Cardiac fibroblast (primary cell): ENCODE measurements at regions not wholly inside any gene's neighbourhood (a gene's known extent, or its start where the extent isn't known, plus 50 kb on each side); places are given as distances from the start of the nearest gene placed in this dataset.
A peak's percentile ranks its signal among the peaks of the same experiment; 100 is the strongest.
"Not testable (repeated sequence)": the region's sequence is repeated elsewhere in the genome, so short reads cannot be mapped to it uniquely, and the experiment has no call there.

Experiments used
- DNase-seq, 2 donors: peaks; one replicate each; pipeline versions ENCODE4 v3.0.0 to v3.0.0-alpha.2; 2010; ENCODE audit warnings: low read depth in 2 of 2
- H3K4me3 ChIP-seq, 2 donors: replicated peaks in 1 of 2; 1 replicate in 1 of 2; 2 replicates in 1 of 2; pipeline ENCODE4 v1.5.1; 2011; ENCODE audit warnings: low read depth in 2 of 2, low read length in 2 of 2, mild to moderate bottlenecking in 2 of 2, moderate library complexity in 1 of 2
- CTCF ChIP-seq: IDR thresholded peaks from one replicate; pipeline ENCODE4 v1.5.1; 2011; ENCODE audit warnings: low read depth, mild to moderate bottlenecking, low read length, inconsistent platforms

- H3K4me3 ChIP-seq, result no peak overlapping the region
Measured at GRCh38 chr7:108659261-108659660, 89.6 kb downstream of the DNAJB9 start.

GRCh38 chr7:108659867-108660266 is 90.2 kb downstream of the DNAJB9 start:
- TF ChIP-seq CTCF, result no peak
- DNase-seq, result no peak
- H3K4me3 ChIP-seq, result no peak overlapping the region

More at GRCh38 chr7:108659261-108659660, 89.6 kb downstream of the DNAJB9 start:
- no peak for TF ChIP-seq CTCF
- no peak for DNase-seq

- peak; percentile 23 for TF ChIP-seq CTCF
- peak; percentile 13 to 31 for DNase-seq
- no peak overlapping the region for H3K4me3 ChIP-seq
Measured at GRCh38 chr7:108660465-108660864, 90.8 kb downstream of the DNAJB9 start.

GRCh38 chr7:108662783-108663362 is 93.2 kb downstream of the DNAJB9 start:
- DNase-seq, result no peak
- H3K4me3 ChIP-seq, result no peak overlapping the region
- no peak for TF ChIP-seq CTCF

- no peak overlapping the region for H3K4me3 ChIP-seq
- no peak for TF ChIP-seq CTCF
- DNase-seq, result no peak
Measured at GRCh38 chr7:108663701-108664100, 94.0 kb downstream of the DNAJB9 start.

- DNase-seq, result no peak
- H3K4me3 ChIP-seq, result no peak overlapping the region
- no peak for TF ChIP-seq CTCF
Measured at GRCh38 chr7:108667216-108667615, 97.5 kb downstream of the DNAJB9 start.

- no peak overlapping the region for H3K4me3 ChIP-seq
- TF ChIP-seq CTCF, result no peak
Measured at GRCh38 chr7:108669958-108670357, 100.3 kb downstream of the DNAJB9 start.

GRCh38 chr7:108673699-108674098 is 104.0 kb downstream of the DNAJB9 start:
- not testable (repeated sequence) for H3K4me3 ChIP-seq, DNase-seq

More at GRCh38 chr7:108669958-108670357, 100.3 kb downstream of the DNAJB9 start:
- DNase-seq, result no peak
